Stomach (tissue), 4 donors: ENCODE measurements at regions not wholly inside any gene's neighbourhood (a gene's known extent, or its start where the extent isn't known, plus 50 kb on each side); places are given as distances from the start of the nearest gene placed in this dataset.

ENCODE experiments used
- EP300 ChIP-seq: sonication (generic); formaldehyde crosslinking; IDR thresholded peaks from one replicate; pipeline ENCODE4 v1.6.1; 2017; ENCODE audit warnings: antibody characterized with exemption
- POLR2A ChIP-seq, 4 donors: fragments of 450-650 bp; IDR thresholded peaks; one replicate each; pipeline ENCODE4 v1.6.1; 2016; ENCODE audit warnings: antibody characterized with exemption in 4 of 4, control low read depth in 2 of 4, mild to moderate bottlenecking in 1 of 4, moderate library complexity in 1 of 4
- TF ChIP-seq, protein P1 (sequence below), 7 experiments: fragments of 450-650 bp in 4 of 7; fragments of 200-600 bp in 3 of 7; sonication (generic) in 3 of 7; IDR thresholded peaks; one replicate each; pipeline ENCODE4 v1.5.1; 2016 to 2019; ENCODE audit warnings: antibody characterized with exemption in 7 of 7, control low read depth in 2 of 7, mild to moderate bottlenecking in 1 of 7

GRCh38 chr14:26180221-26180620 is 417.6 kb downstream of the NOVA1 start:
- no peak for TF ChIP-seq EP300
- TF ChIP-seq, protein P1, sequence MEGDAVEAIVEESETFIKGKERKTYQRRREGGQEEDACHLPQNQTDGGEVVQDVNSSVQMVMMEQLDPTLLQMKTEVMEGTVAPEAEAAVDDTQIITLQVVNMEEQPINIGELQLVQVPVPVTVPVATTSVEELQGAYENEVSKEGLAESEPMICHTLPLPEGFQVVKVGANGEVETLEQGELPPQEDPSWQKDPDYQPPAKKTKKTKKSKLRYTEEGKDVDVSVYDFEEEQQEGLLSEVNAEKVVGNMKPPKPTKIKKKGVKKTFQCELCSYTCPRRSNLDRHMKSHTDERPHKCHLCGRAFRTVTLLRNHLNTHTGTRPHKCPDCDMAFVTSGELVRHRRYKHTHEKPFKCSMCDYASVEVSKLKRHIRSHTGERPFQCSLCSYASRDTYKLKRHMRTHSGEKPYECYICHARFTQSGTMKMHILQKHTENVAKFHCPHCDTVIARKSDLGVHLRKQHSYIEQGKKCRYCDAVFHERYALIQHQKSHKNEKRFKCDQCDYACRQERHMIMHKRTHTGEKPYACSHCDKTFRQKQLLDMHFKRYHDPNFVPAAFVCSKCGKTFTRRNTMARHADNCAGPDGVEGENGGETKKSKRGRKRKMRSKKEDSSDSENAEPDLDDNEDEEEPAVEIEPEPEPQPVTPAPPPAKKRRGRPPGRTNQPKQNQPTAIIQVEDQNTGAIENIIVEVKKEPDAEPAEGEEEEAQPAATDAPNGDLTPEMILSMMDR (IDR thresholded peaks at IDR 0.05), result no peak
- TF ChIP-seq POLR2A (IDR thresholded peaks at IDR 0.05), result no peak
